Limb (tissue), 2 donors: ENCODE measurements at regions not wholly inside any gene's neighbourhood (a gene's known extent, or its start where the extent isn't known, plus 50 kb on each side); places are given as distances from the start of the nearest gene placed in this dataset.

Experiments used
- DNase-seq, 2 donors: peaks; one replicate each; pipeline ENCODE4 v3.0.0-alpha.2; 2016; ENCODE audit errors: extremely low spot score in 2 of 2

GRCh38 chr14:53523226-53523625 is 370.1 kb upstream of the DDHD1 start:
- no peak for DNase-seq

GRCh38 chr14:53520078-53520928 is 367.2 kb upstream of the DDHD1 start:
- no peak for DNase-seq

- DNase-seq: no peak
Observed at GRCh38 chr14:53519137-53519536, 366.0 kb upstream of the DDHD1 start.

GRCh38 chr14:53517270-53517960 is 364.3 kb upstream of the DDHD1 start:
- no peak for DNase-seq

GRCh38 chr14:53516261-53516774 is 363.2 kb upstream of the DDHD1 start:
- DNase-seq: no peak

GRCh38 chr14:53515276-53515675 is 362.2 kb upstream of the DDHD1 start:
- DNase-seq: no peak

GRCh38 chr14:53514197-53514596 is 361.1 kb upstream of the DDHD1 start:
- DNase-seq: no peak

GRCh38 chr14:53510281-53510912 is 357.3 kb upstream of the DDHD1 start:
- no peak for DNase-seq

GRCh38 chr14:53509276-53510244 is 356.4 kb upstream of the DDHD1 start:
- DNase-seq: peak; percentile 71 to 79

- no peak for DNase-seq
Observed at GRCh38 chr14:53501361-53502211, 348.5 kb upstream of the DDHD1 start.

- DNase-seq: no peak
Observed at GRCh38 chr14:53500191-53500590, 347.1 kb upstream of the DDHD1 start.

- no peak for DNase-seq
Observed at GRCh38 chr14:53496668-53497067, 343.5 kb upstream of the DDHD1 start.

- DNase-seq: no peak
Observed at GRCh38 chr14:53495846-53496343, 342.8 kb upstream of the DDHD1 start.

GRCh38 chr14:53494587-53494986 is 341.5 kb upstream of the DDHD1 start:
- DNase-seq: no peak

GRCh38 chr14:53493860-53494259 is 340.7 kb upstream of the DDHD1 start:
- no peak for DNase-seq

- no peak for DNase-seq
Observed at GRCh38 chr14:53493320-53493719, 340.2 kb upstream of the DDHD1 start.

- no peak for DNase-seq
Observed at GRCh38 chr14:53491884-53492277, 338.8 kb upstream of the DDHD1 start.

- DNase-seq: no peak
Observed at GRCh38 chr14:53491256-53491883, 338.2 kb upstream of the DDHD1 start.

- DNase-seq: no peak
Observed at GRCh38 chr14:53478174-53478573, 325.1 kb upstream of the DDHD1 start.
